Type B pancreatic cell (in vitro differentiated cells): ENCODE measurements at regions not wholly inside any gene's neighbourhood (a gene's known extent, or its start where the extent isn't known, plus 50 kb on each side); places are given as distances from the start of the nearest gene placed in this dataset.

Source experiments
- DNase-seq: peaks from one replicate; pipeline ENCODE4 v3.0.0; 2021; ENCODE audit warnings: mixed read lengths; ENCODE audit not compliant: unreplicated experiment; ENCODE audit errors: extremely low spot score
- H3K27ac Mint-ChIP-seq: 2 replicates; pipeline ENCODE4 v1.8.0; 2021; ENCODE audit warnings: mild to moderate bottlenecking, mixed read lengths
- H3K27me3 Mint-ChIP-seq: 2 replicates; pipeline ENCODE4 v1.8.0; 2021; ENCODE audit warnings: mixed read lengths
- H3K36me3 Mint-ChIP-seq: 2 replicates; pipeline ENCODE4 v1.8.0; 2021; ENCODE audit warnings: mixed read lengths
- H3K4me1 Mint-ChIP-seq: one replicate; pipeline ENCODE4 v1.8.0; 2021; ENCODE audit warnings: mixed read lengths; ENCODE audit not compliant: unreplicated experiment
- H3K4me3 Mint-ChIP-seq: 2 replicates; pipeline ENCODE4 v1.8.0; 2021; ENCODE audit warnings: mild to moderate bottlenecking, mixed read lengths
- H3K9me3 Mint-ChIP-seq: 2 replicates; pipeline ENCODE4 v1.8.0; 2021; ENCODE audit warnings: mixed read lengths
- TF ChIP-seq, protein P1 (sequence below): fragments of 200-600 bp; sonication (generic); conservative IDR thresholded peaks from 2 replicates; pipeline ENCODE4 v1.5.0; 2021; ENCODE audit warnings: antibody characterized with exemption, mild to moderate bottlenecking

DNA sequence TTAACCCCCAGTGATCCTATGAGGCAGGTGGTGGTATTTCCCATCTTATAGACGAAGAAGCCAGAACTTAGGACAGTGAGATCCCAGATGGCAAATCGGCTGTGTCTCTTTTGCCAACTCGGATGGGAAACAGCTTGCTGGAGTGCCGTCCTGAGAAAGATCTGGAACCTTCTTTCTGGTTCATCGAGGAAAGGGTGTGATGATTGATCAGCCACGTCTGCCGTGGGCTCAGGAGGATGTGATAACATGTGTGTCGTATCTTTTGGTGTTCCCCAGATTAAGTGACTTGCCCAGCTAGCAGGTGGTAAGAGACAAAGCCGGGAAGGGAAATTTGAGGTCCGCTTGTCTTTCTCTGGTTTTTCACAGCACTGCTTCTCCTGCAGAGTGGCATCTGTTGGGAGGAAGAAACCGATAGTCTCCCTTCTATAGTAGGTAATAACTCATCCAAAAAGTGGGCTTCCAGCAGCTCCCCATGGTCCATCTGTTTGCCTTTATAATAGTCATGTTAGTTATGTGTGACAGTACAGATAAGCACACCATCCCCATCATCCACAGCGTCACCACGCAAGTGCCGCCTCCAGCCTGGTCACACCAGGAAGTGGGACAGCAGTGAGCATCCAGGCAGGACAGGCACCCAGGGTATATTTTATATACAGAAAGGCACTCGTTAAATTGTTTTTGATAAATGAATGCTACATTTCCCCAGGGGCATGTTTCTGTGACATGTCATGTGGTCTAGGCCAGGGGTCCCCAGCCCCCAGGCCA, 175.5 kb downstream of the KATNIP start:
- peaks cover 29% of the 10 kb centered on the region for H3K4me1 Mint-ChIP-seq
- H3K27me3 Mint-ChIP-seq: no peaks in the 10 kb centered on the region
- no peaks in the 10 kb centered on the region for H3K9me3 Mint-ChIP-seq
- no peak overlapping the region for H3K4me3 Mint-ChIP-seq
- no peak overlapping the region for H3K27ac Mint-ChIP-seq
- DNase-seq: no peak
- H3K36me3 Mint-ChIP-seq: peaks cover 33% of the 10 kb centered on the region
- TF ChIP-seq, protein P1, sequence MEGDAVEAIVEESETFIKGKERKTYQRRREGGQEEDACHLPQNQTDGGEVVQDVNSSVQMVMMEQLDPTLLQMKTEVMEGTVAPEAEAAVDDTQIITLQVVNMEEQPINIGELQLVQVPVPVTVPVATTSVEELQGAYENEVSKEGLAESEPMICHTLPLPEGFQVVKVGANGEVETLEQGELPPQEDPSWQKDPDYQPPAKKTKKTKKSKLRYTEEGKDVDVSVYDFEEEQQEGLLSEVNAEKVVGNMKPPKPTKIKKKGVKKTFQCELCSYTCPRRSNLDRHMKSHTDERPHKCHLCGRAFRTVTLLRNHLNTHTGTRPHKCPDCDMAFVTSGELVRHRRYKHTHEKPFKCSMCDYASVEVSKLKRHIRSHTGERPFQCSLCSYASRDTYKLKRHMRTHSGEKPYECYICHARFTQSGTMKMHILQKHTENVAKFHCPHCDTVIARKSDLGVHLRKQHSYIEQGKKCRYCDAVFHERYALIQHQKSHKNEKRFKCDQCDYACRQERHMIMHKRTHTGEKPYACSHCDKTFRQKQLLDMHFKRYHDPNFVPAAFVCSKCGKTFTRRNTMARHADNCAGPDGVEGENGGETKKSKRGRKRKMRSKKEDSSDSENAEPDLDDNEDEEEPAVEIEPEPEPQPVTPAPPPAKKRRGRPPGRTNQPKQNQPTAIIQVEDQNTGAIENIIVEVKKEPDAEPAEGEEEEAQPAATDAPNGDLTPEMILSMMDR: no peak

DNA sequence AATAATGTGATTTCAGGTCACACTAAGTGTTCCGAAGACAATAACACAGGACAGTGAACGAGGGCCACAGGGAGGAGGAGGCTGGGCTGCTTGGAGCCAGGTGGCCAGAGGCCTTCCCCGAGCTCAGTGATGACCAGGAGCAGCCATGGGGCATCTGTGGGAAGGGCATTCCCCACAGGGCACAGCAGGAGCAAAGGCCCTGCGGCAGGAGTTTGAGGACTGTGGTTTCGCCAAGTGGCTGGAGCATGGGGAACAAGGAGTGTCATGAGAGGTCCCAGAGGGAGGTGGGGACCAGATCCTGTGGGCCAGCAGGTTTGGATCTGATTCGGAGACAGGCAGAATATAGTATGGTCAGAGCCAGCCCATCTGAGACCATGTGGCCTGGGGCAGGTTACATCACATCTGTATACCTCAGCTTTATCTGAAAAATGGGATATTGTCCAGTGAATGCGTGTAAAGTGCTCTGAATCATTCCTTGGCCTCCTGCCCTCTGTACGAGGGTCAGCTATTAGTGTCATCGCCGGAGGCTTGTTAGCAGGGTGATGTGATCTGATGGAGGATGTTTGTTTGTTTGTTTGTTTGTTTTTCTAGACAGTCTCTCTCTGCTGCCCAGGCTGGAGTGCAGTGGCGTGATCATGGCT, 176.8 kb downstream of the KATNIP start:
- Mint-ChIP-seq H3K4me3 (no peak overlapping the region), H3K4me1 (peaks cover 19% of the 10 kb centered on the region), H3K27ac (no peak overlapping the region), H3K9me3 (no peaks in the 10 kb centered on the region), H3K27me3 (no peaks in the 10 kb centered on the region), H3K36me3 (peaks cover 35% of the 10 kb centered on the region)
- TF ChIP-seq, protein P1: no peak
- no peak for DNase-seq

DNA sequence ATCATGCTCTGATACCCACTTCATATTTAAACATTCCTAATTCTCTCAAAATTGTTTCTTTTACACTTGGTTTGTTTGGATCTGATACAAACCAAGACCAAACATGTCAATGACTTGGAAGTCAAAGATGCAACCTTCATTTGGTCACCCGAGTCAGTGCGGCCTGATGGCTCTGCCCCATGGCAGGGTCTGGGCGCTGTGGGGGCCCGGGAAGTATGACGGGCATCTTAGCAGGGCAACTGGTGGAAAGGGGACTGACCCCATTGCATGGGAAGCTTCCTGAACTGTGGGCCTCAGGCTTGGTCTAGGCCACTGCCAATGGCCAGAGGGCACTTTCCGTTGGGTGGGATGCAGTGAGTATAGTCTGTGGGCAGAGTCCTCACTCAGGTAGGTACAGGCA, 178.0 kb downstream of the KATNIP start:
- Mint-ChIP-seq H3K4me1 (peaks cover 18% of the 10 kb centered on the region), H3K36me3 (peaks cover 27% of the 10 kb centered on the region), H3K27me3 (no peaks in the 10 kb centered on the region), H3K9me3 (no peaks in the 10 kb centered on the region), H3K4me3 (no peak overlapping the region), H3K27ac (no peak overlapping the region)
- DNase-seq: no peak
- TF ChIP-seq, protein P1: no peak

DNA sequence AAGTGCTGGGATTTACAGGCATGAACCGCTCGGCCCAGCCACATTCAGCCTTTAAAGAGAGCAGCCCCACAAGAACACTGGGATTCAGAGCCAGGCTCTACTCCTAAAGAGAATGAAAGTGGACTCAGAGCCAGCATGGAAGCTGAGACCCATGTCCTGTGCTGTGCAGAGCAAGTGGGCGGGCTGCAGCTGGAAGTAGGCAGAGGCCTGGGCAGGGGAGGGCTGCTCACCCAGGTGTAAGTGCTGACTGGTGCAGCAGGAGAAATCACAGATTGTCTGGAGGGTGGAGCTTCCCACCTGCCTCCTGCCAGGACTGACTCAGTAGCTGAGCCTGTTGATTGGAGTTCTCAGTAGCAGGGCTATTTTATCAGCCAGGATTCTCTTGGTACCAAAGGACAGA, 178.7 kb downstream of the KATNIP start:
- TF ChIP-seq, protein P1: no peak
- H3K36me3 Mint-ChIP-seq: peaks cover 27% of the 10 kb centered on the region
- no peaks in the 10 kb centered on the region for H3K9me3 Mint-ChIP-seq
- no peak overlapping the region for H3K27ac Mint-ChIP-seq
- no peaks in the 10 kb centered on the region for H3K27me3 Mint-ChIP-seq
- H3K4me1 Mint-ChIP-seq: peaks cover 21% of the 10 kb centered on the region
- H3K4me3 Mint-ChIP-seq: no peak overlapping the region
- no peak for DNase-seq

DNA sequence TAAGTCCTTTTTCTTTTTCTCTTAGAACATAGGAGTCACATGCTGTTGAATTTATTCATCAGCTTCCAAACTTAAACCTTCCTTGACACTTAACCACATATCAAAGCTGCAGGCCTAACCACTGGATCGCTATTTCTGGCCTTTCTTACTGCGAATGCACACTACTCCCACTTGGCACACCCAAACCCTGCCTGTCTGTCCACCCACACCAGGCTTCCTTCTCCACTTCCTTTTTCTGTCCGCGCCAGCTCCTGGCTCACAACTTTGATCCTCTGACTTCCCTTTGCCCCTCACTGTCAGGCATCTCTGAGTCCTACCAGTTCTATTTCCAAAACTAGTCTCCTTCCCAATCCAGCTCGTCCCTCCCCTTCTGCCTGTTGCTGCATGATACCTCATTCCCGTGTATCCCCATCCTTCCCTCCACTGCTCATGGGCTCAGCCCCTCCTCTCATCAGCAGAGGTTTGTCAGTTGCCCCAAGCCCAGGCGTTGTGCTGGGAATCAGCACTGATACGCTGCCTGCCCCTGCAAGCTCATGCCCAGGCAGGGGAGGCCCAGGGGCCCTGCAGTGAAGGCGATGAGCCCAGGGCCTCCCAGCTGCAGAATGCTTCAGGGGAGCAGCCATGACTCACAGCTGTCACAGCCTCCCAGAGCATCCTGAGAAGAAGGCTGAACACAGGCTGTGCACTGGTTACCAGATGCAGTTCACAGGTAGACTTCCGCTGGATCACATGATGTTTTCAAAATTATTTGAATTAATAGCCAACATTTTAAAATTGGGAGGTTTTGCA, 179.8 kb downstream of the KATNIP start:
- TF ChIP-seq, protein P1: no peak
- H3K27me3 Mint-ChIP-seq: no peaks in the 10 kb centered on the region
- peaks cover 23% of the 10 kb centered on the region for H3K36me3 Mint-ChIP-seq
- no peak overlapping the region for H3K4me3 Mint-ChIP-seq
- H3K9me3 Mint-ChIP-seq: no peaks in the 10 kb centered on the region
- H3K27ac Mint-ChIP-seq: no peak overlapping the region
- H3K4me1 Mint-ChIP-seq: peaks cover 17% of the 10 kb centered on the region
- DNase-seq: no peak
